CD8-positive, alpha-beta memory T cell (primary cell): ENCODE measurements at regions not wholly inside any gene's neighbourhood (a gene's known extent, or its start where the extent isn't known, plus 50 kb on each side); places are given as distances from the start of the nearest gene placed in this dataset.
"Not testable (repeated sequence)": the region's sequence is repeated elsewhere in the genome, so short reads cannot be mapped to it uniquely, and the experiment has no call there.

Experiments used
- CTCF ChIA-PET: fragments of 350-600 bp; sonication (Branson Sonifier 250); formaldehyde crosslinking; loops from one replicate; lab custom pipeline; 2021; ENCODE audit warnings: antibody characterized with exemption; lab: Charles Lee
- POLR2A ChIA-PET: fragments of 350-600 bp; sonication (Branson Sonifier 250); formaldehyde crosslinking; loops from one replicate; lab custom pipeline; 2021; ENCODE audit warnings: antibody characterized with exemption; lab: Charles Lee
- DNase-seq, 5 donors: peaks; one replicate each; pipeline versions ENCODE4 v3.0.0 to v3.0.0-alpha.2; 2020 to 2022; ENCODE audit warnings: mixed read lengths in 1 of 5
- H3K27ac ChIP-seq: one replicate; pipeline ENCODE4 v1.7.0; 2013; ENCODE audit warnings: low read depth, mild to moderate bottlenecking, low read length, moderate library complexity
- H3K27me3 ChIP-seq: 2 replicates; pipeline ENCODE4 v1.7.0; 2013; ENCODE audit warnings: low read length, mild to moderate bottlenecking; ENCODE audit not compliant: insufficient read depth, poor library complexity, severe bottlenecking
- H3K36me3 ChIP-seq: 2 replicates; pipeline ENCODE4 v1.7.0; 2013; ENCODE audit warnings: mild to moderate bottlenecking, low read length, moderate library complexity; ENCODE audit not compliant: insufficient read depth
- H3K4me1 ChIP-seq: 2 replicates; pipeline ENCODE4 v1.7.0; 2013; ENCODE audit warnings: mild to moderate bottlenecking, low read length, moderate library complexity; ENCODE audit not compliant: insufficient read depth
- H3K4me3 ChIP-seq: 2 replicates; pipeline ENCODE4 v1.7.0; 2013; ENCODE audit warnings: mild to moderate bottlenecking, low read length
- H3K9me3 ChIP-seq: 2 replicates; pipeline ENCODE4 v1.7.0; 2013; ENCODE audit warnings: mild to moderate bottlenecking, low read length
- H3K27ac Mint-ChIP-seq, 8 donors: one replicate each; pipeline ENCODE4 v1.8.0; 2020 to 2021; ENCODE audit warnings: mixed read lengths in 8 of 8, mild to moderate bottlenecking in 6 of 8, inconsistent platforms in 3 of 8, moderate library complexity in 3 of 8
- H3K27me3 Mint-ChIP-seq, 2 donors: one replicate each; pipeline ENCODE4 v1.8.0; 2020 to 2021; ENCODE audit warnings: mixed read lengths in 2 of 2, mild to moderate bottlenecking in 1 of 2, moderate library complexity in 1 of 2
- H3K36me3 Mint-ChIP-seq, 3 donors: one replicate each; pipeline ENCODE4 v1.8.0; 2020 to 2021; ENCODE audit warnings: mixed read lengths in 3 of 3, inconsistent platforms in 1 of 3, mild to moderate bottlenecking in 1 of 3
- H3K4me1 Mint-ChIP-seq, 3 donors: one replicate each; pipeline ENCODE4 v1.8.0; 2020 to 2021; ENCODE audit warnings: mixed read lengths in 3 of 3, inconsistent platforms in 1 of 3, mild to moderate bottlenecking in 1 of 3
- H3K4me3 Mint-ChIP-seq, 7 donors: one replicate each; pipeline ENCODE4 v1.8.0; 2020 to 2021; ENCODE audit warnings: mixed read lengths in 7 of 7, mild to moderate bottlenecking in 6 of 7, moderate library complexity in 4 of 7, inconsistent platforms in 2 of 7
- H3K9me3 Mint-ChIP-seq, 5 donors: one replicate each; pipeline ENCODE4 v1.8.0; 2020 to 2022; ENCODE audit warnings: mixed read lengths in 5 of 5, mild to moderate bottlenecking in 3 of 5, moderate library complexity in 2 of 5, inconsistent platforms in 1 of 5

GRCh38 chr13:58682616-58683015 is 1051.1 kb downstream of the PCDH17 start:
- H3K4me3 ChIP-seq: no peak overlapping the region
- H3K4me1 ChIP-seq: no peaks in the 10 kb centered on the region
- H3K4me3 Mint-ChIP-seq: no peak overlapping the region
- H3K9me3 Mint-ChIP-seq: peaks cover 0 to 19% (median 13%) of the 10 kb centered on the region in 5 donors
- ChIA-PET POLR2A (no interaction called here), CTCF (no interaction called here)
- H3K4me1 Mint-ChIP-seq: no peaks in the 10 kb centered on the region
- H3K27me3 ChIP-seq: no peaks in the 10 kb centered on the region
- no peaks in the 10 kb centered on the region for H3K36me3 ChIP-seq
- no peaks in the 10 kb centered on the region for H3K9me3 ChIP-seq
- H3K27me3 Mint-ChIP-seq: no peaks in the 10 kb centered on the region
- H3K27ac ChIP-seq: no peak overlapping the region
- H3K36me3 Mint-ChIP-seq: no peaks in the 10 kb centered on the region
- DNase-seq: no peak
- H3K27ac Mint-ChIP-seq: no peak overlapping the region

- no peak for DNase-seq
- Mint-ChIP-seq H3K4me1 (no peaks in the 10 kb centered on the region), H3K9me3 (peaks cover 0 to 16% (median 4%) of the 10 kb centered on the region in 5 donors), H3K4me3 (no peak overlapping the region), H3K27me3 (peaks cover 0 to 1% of the 10 kb centered on the region in 2 donors), H3K36me3 (no peaks in the 10 kb centered on the region), H3K27ac (no peak overlapping the region)
- Histone ChIP-seq H3K4me3 (no peak overlapping the region), H3K4me1 (no peaks in the 10 kb centered on the region), H3K9me3 (no peaks in the 10 kb centered on the region), H3K36me3 (no peaks in the 10 kb centered on the region), H3K27me3 (no peaks in the 10 kb centered on the region), H3K27ac (no peak overlapping the region)
- CTCF ChIA-PET: no interaction called here
- POLR2A ChIA-PET: no interaction called here
These were observed 1055.6 kb downstream of the PCDH17 start for GRCh38 chr13:58687148-58687547.

GRCh38 chr13:58698531-58698930 is 1067.0 kb downstream of the PCDH17 start:
- H3K27me3 Mint-ChIP-seq: no peaks in the 10 kb centered on the region
- H3K27ac ChIP-seq: no peak overlapping the region
- no peak overlapping the region for H3K4me3 ChIP-seq
- no peaks in the 10 kb centered on the region for H3K27me3 ChIP-seq
- no peaks in the 10 kb centered on the region for H3K36me3 Mint-ChIP-seq
- H3K4me1 ChIP-seq: no peaks in the 10 kb centered on the region
- no peaks in the 10 kb centered on the region for H3K9me3 ChIP-seq
- peaks cover 0 to 22% (median 8%) of the 10 kb centered on the region in 5 donors for H3K9me3 Mint-ChIP-seq
- H3K36me3 ChIP-seq: no peaks in the 10 kb centered on the region
- DNase-seq: no peak
- ChIA-PET CTCF (no interaction called here), POLR2A (no interaction called here)
- H3K4me3 Mint-ChIP-seq: no peak overlapping the region
- H3K27ac Mint-ChIP-seq: no peak overlapping the region
- H3K4me1 Mint-ChIP-seq: no peaks in the 10 kb centered on the region

- no peaks in the 10 kb centered on the region for H3K27me3 Mint-ChIP-seq
- no peak overlapping the region for H3K4me3 ChIP-seq
- H3K36me3 ChIP-seq: no peaks in the 10 kb centered on the region
- POLR2A ChIA-PET: no interaction called here
- CTCF ChIA-PET: no interaction called here
- no peaks in the 10 kb centered on the region for H3K4me1 Mint-ChIP-seq
- H3K27ac Mint-ChIP-seq: no peak overlapping the region
- no peaks in the 10 kb centered on the region for H3K36me3 Mint-ChIP-seq
- H3K4me3 Mint-ChIP-seq: no peak overlapping the region
- H3K9me3 Mint-ChIP-seq: peaks cover 2 to 19% (median 9%) of the 10 kb centered on the region in 5 donors
- no peaks in the 10 kb centered on the region for H3K4me1 ChIP-seq
- no peaks in the 10 kb centered on the region for H3K27me3 ChIP-seq
- H3K9me3 ChIP-seq: no peaks in the 10 kb centered on the region
- DNase-seq: no peak
- no peak overlapping the region for H3K27ac ChIP-seq
These were observed 1073.4 kb downstream of the PCDH17 start for GRCh38 chr13:58704953-58705352.

GRCh38 chr13:58706421-58706820 is 1074.9 kb downstream of the PCDH17 start:
- H3K9me3 Mint-ChIP-seq: peaks cover 7 to 17% (median 11%) of the 10 kb centered on the region in 5 donors
- no peak for DNase-seq
- Histone ChIP-seq H3K36me3 (no peaks in the 10 kb centered on the region), H3K4me1 (no peaks in the 10 kb centered on the region), H3K4me3 (no peak overlapping the region), H3K27me3 (no peaks in the 10 kb centered on the region), H3K9me3 (no peaks in the 10 kb centered on the region), H3K27ac (no peak overlapping the region)
- CTCF ChIA-PET: no interaction called here
- H3K36me3 Mint-ChIP-seq: peaks cover 0 to 3% (median 0%) of the 10 kb centered on the region in 3 donors
- no peak overlapping the region for H3K27ac Mint-ChIP-seq
- POLR2A ChIA-PET: no interaction called here
- H3K4me3 Mint-ChIP-seq: no peak overlapping the region
- H3K4me1 Mint-ChIP-seq: no peaks in the 10 kb centered on the region
- H3K27me3 Mint-ChIP-seq: no peaks in the 10 kb centered on the region

GRCh38 chr13:58712191-58712590 is 1080.6 kb downstream of the PCDH17 start:
- Mint-ChIP-seq H3K4me1 (no peaks in the 10 kb centered on the region), H3K9me3 (peaks cover 5 to 30% (median 10%) of the 10 kb centered on the region in 5 donors), H3K36me3 (peaks cover 0 to 3% (median 0%) of the 10 kb centered on the region in 3 donors), H3K27me3 (no peaks in the 10 kb centered on the region), H3K4me3 (no peak overlapping the region), H3K27ac (no peak overlapping the region)
- H3K27ac ChIP-seq: no peak overlapping the region
- no peak for DNase-seq
- no peaks in the 10 kb centered on the region for H3K9me3 ChIP-seq
- no peaks in the 10 kb centered on the region for H3K4me1 ChIP-seq
- no peaks in the 10 kb centered on the region for H3K36me3 ChIP-seq
- ChIA-PET POLR2A (no interaction called here), CTCF (no interaction called here)
- no peaks in the 10 kb centered on the region for H3K27me3 ChIP-seq
- H3K4me3 ChIP-seq: no peak overlapping the region

GRCh38 chr13:58714016-58714415 is 1082.5 kb downstream of the PCDH17 start:
- H3K27me3 ChIP-seq, POLR2A ChIA-PET, H3K27me3 Mint-ChIP-seq, H3K27ac ChIP-seq, H3K4me3 ChIP-seq, H3K27ac Mint-ChIP-seq, H3K36me3 ChIP-seq, H3K36me3 Mint-ChIP-seq, H3K4me3 Mint-ChIP-seq, H3K4me1 ChIP-seq, H3K4me1 Mint-ChIP-seq, DNase-seq, H3K9me3 ChIP-seq, CTCF ChIA-PET: not testable (repeated sequence)
- peaks cover 5 to 27% (median 10%) of the 10 kb centered on the region in 5 donors for H3K9me3 Mint-ChIP-seq

GRCh38 chr13:58721273-58721672 is 1089.7 kb downstream of the PCDH17 start:
- H3K27me3 ChIP-seq: no peaks in the 10 kb centered on the region
- H3K4me3 ChIP-seq: no peak overlapping the region
- Mint-ChIP-seq H3K9me3 (peaks cover 0 to 15% (median 5%) of the 10 kb centered on the region in 5 donors), H3K4me3 (no peak overlapping the region), H3K4me1 (no peaks in the 10 kb centered on the region), H3K27ac (no peak overlapping the region), H3K36me3 (no peaks in the 10 kb centered on the region), H3K27me3 (no peaks in the 10 kb centered on the region)
- CTCF ChIA-PET: no interaction called here
- H3K9me3 ChIP-seq: no peaks in the 10 kb centered on the region
- no peak for DNase-seq
- H3K4me1 ChIP-seq: no peaks in the 10 kb centered on the region
- no peaks in the 10 kb centered on the region for H3K36me3 ChIP-seq
- POLR2A ChIA-PET: no interaction called here
- H3K27ac ChIP-seq: no peak overlapping the region

- POLR2A ChIA-PET: no interaction called here
- Mint-ChIP-seq H3K27me3 (no peaks in the 10 kb centered on the region), H3K4me1 (no peaks in the 10 kb centered on the region), H3K4me3 (no peak overlapping the region), H3K9me3 (peaks cover 0 to 19% (median 9%) of the 10 kb centered on the region in 5 donors), H3K27ac (no peak overlapping the region), H3K36me3 (no peaks in the 10 kb centered on the region)
- H3K27ac ChIP-seq: no peak overlapping the region
- no peaks in the 10 kb centered on the region for H3K36me3 ChIP-seq
- no peaks in the 10 kb centered on the region for H3K9me3 ChIP-seq
- no peak overlapping the region for H3K4me3 ChIP-seq
- no peaks in the 10 kb centered on the region for H3K27me3 ChIP-seq
- CTCF ChIA-PET: no interaction called here
- DNase-seq: no peak
- no peaks in the 10 kb centered on the region for H3K4me1 ChIP-seq
These were observed 1096.6 kb downstream of the PCDH17 start for GRCh38 chr13:58728126-58728525.
